ENCODE measurements at regions not wholly inside any gene's neighbourhood (a gene's known extent, or its start where the extent isn't known, plus 50 kb on each side); places are given as distances from the start of the nearest gene placed in this dataset.

GRCh38 chr18:49697049-49697448 is 116.3 kb downstream of the ACAA2 start:
- Mint-ChIP-seq H3K4me3 (ENCODE audit: unreplicated experiment) (no peak overlapping the region), H3K9me3 (ENCODE audit: unreplicated experiment) (no peaks in the 10 kb centered on the region), H3K27me3 (ENCODE audit: insufficient read depth, unreplicated experiment) (no peaks in the 10 kb centered on the region), H3K27ac (ENCODE audit: low read depth, unreplicated experiment) (no peak overlapping the region), H3K36me3 (ENCODE audit: insufficient read depth, unreplicated experiment) (no peaks in the 10 kb centered on the region), H3K4me1 (ENCODE audit: insufficient read depth, unreplicated experiment) (peaks cover 6% of the 10 kb centered on the region)
- no peak for DNase-seq (ENCODE audit: unreplicated experiment)
- ChIA-PET POLR2A (interaction anchor here (0.6 to 0.9 kb wide), 2 partner anchors 67 to 769 kb away, joined by 3 read pairs; no protein-coding TSS in a partner anchor), CTCF (interaction anchor here (0.6 to 0.9 kb wide), 2 partner anchors 15 to 88 kb away, joined by 3 read pairs; no protein-coding TSS in a partner anchor)
- no TSS peak for BruUV-seq (replicated peaks)
- intact Hi-C loops (cut with micrococcal nuclease), result no loop called here
- TF ChIP-seq CTCF (IDR thresholded peaks at IDR 0.05; ENCODE audit: unreplicated experiment), result no peak

GRCh38 chr18:49694402-49694801 is 118.9 kb downstream of the ACAA2 start:
- no peak overlapping the region for H3K27ac Mint-ChIP-seq (ENCODE audit: low read depth, unreplicated experiment)
- peaks cover 24% of the 10 kb centered on the region for H3K4me1 Mint-ChIP-seq (ENCODE audit: insufficient read depth, unreplicated experiment)
- DNase-seq (ENCODE audit: unreplicated experiment), result no peak
- CTCF ChIA-PET, result interaction anchor here (0.6 kb wide), 1 partner anchor 69 kb away, joined by 3 read pairs; no protein-coding TSS in a partner anchor
- BruUV-seq (replicated peaks), result no TSS peak
- intact Hi-C loops (cut with micrococcal nuclease), result no loop called here
- TF ChIP-seq CTCF (IDR thresholded peaks at IDR 0.05; ENCODE audit: unreplicated experiment), result no peak
- no peaks in the 10 kb centered on the region for H3K36me3 Mint-ChIP-seq (ENCODE audit: insufficient read depth, unreplicated experiment)
- POLR2A ChIA-PET, result interaction anchor here (0.9 kb wide), 1 partner anchor 19 kb away, joined by 3 read pairs; no protein-coding TSS in a partner anchor
- H3K4me3 Mint-ChIP-seq (ENCODE audit: unreplicated experiment), result no peak overlapping the region
- no peaks in the 10 kb centered on the region for H3K27me3 Mint-ChIP-seq (ENCODE audit: insufficient read depth, unreplicated experiment)
- no peaks in the 10 kb centered on the region for H3K9me3 Mint-ChIP-seq (ENCODE audit: unreplicated experiment)

GRCh38 chr18:49693717-49694005 is 119.7 kb downstream of the ACAA2 start:
- Mint-ChIP-seq H3K36me3 (ENCODE audit: insufficient read depth, unreplicated experiment) (no peaks in the 10 kb centered on the region), H3K4me3 (ENCODE audit: unreplicated experiment) (no peak overlapping the region), H3K27me3 (ENCODE audit: insufficient read depth, unreplicated experiment) (no peaks in the 10 kb centered on the region), H3K27ac (ENCODE audit: low read depth, unreplicated experiment) (no peak overlapping the region), H3K9me3 (ENCODE audit: unreplicated experiment) (no peaks in the 10 kb centered on the region), H3K4me1 (ENCODE audit: insufficient read depth, unreplicated experiment) (peaks cover 20% of the 10 kb centered on the region)
- CTCF ChIA-PET, result interaction anchor here (0.6 kb wide), 1 partner anchor 32 kb away, joined by 4 read pairs; no protein-coding TSS in a partner anchor
- TF ChIP-seq CTCF (IDR thresholded peaks at IDR 0.05; ENCODE audit: unreplicated experiment), result no peak
- POLR2A ChIA-PET, result interaction anchor here (0.9 kb wide), 1 partner anchor 18 kb away, joined by 3 read pairs; no protein-coding TSS in a partner anchor
- intact Hi-C loops (cut with micrococcal nuclease), result no loop called here
- BruUV-seq (replicated peaks), result no TSS peak
- no peak for DNase-seq (ENCODE audit: unreplicated experiment)

- TF ChIP-seq CTCF (IDR thresholded peaks at IDR 0.05; ENCODE audit: unreplicated experiment), result no peak
- no peak for DNase-seq (ENCODE audit: unreplicated experiment)
- intact Hi-C loops (cut with micrococcal nuclease), result no loop called here
- Mint-ChIP-seq H3K4me1 (ENCODE audit: insufficient read depth, unreplicated experiment) (peaks cover 20% of the 10 kb centered on the region), H3K27ac (ENCODE audit: low read depth, unreplicated experiment) (no peak overlapping the region), H3K27me3 (ENCODE audit: insufficient read depth, unreplicated experiment) (no peaks in the 10 kb centered on the region), H3K9me3 (ENCODE audit: unreplicated experiment) (no peaks in the 10 kb centered on the region), H3K36me3 (ENCODE audit: insufficient read depth, unreplicated experiment) (no peaks in the 10 kb centered on the region), H3K4me3 (ENCODE audit: unreplicated experiment) (no peak overlapping the region)
- ChIA-PET CTCF (no interaction called here), POLR2A (no interaction called here)
- BruUV-seq (replicated peaks), result no TSS peak
Observed at GRCh38 chr18:49692906-49693716, 120.2 kb downstream of the ACAA2 start.

All from MCF 10A (cell line).